Gastrocnemius medialis (tissue), 4 donors: ENCODE measurements at regions not wholly inside any gene's neighbourhood (a gene's known extent, or its start where the extent isn't known, plus 50 kb on each side); places are given as distances from the start of the nearest gene placed in this dataset.
A peak's percentile ranks its signal among the peaks of the same experiment; 100 is the strongest.

Experiments used
- ATAC-seq, 2 donors: fragments of 150-250 bp; one replicate each; pipeline ENCODE4 v1.9.1; 2016
- DNase-seq, 2 donors: peaks; one replicate each; pipeline ENCODE4 v3.0.0-alpha.2; 2019
- H3K27ac ChIP-seq, 4 donors: fragments of 200-600 bp; sonication (generic); 1 replicate in 1 of 4; 2 replicates in 3 of 4; pipeline ENCODE4 v1.5.1; 2016 to 2018; ENCODE audit warnings: mild to moderate bottlenecking in 2 of 4, moderate library complexity in 1 of 4
- H3K27me3 ChIP-seq, 3 donors: fragments of 200-600 bp; sonication (generic) in 2 of 3; 1 replicate in 1 of 3; 2 replicates in 2 of 3; pipeline versions ENCODE4 v1.5.1 to v1.6.0; 2016 to 2019; ENCODE audit warnings: mild to moderate bottlenecking in 1 of 3, moderate library complexity in 1 of 3
- H3K36me3 ChIP-seq, 2 donors: fragments of 200-600 bp; sonication (generic) in 1 of 2; one replicate each; pipeline ENCODE4 v1.5.1; 2017 to 2018
- H3K4me1 ChIP-seq, 2 donors: fragments of 200-600 bp; sonication (generic) in 1 of 2; one replicate each; pipeline ENCODE4 v1.5.1; 2016 to 2017; ENCODE audit warnings: mild to moderate bottlenecking in 2 of 2
- H3K4me3 ChIP-seq, 4 donors: fragments of 200-600 bp; sonication (generic) in 3 of 4; 1 replicate in 1 of 4; 2 replicates in 3 of 4; pipeline ENCODE4 v1.5.1; 2016 to 2019; ENCODE audit warnings: mild to moderate bottlenecking in 2 of 4
- H3K9me3 ChIP-seq, 3 donors: fragments of 200-600 bp; sonication (generic) in 2 of 3; 1 replicate in 1 of 3; 2 replicates in 2 of 3; pipeline ENCODE4 v1.5.1; 2016 to 2019
- CTCF ChIP-seq, 5 experiments: fragments of 450-650 bp in 3 of 5; fragments of 200-600 bp in 2 of 5; sonication (generic) in 2 of 5; IDR thresholded peaks in 4 of 5; conservative IDR thresholded peaks in 1 of 5; 1 replicate in 4 of 5; 2 replicates in 1 of 5; pipeline ENCODE4 v1.5.1; 2016 to 2019; ENCODE audit warnings: antibody characterized with exemption in 5 of 5, mild to moderate bottlenecking in 3 of 5, moderate library complexity in 3 of 5
- POLR2A ChIP-seq, 2 donors: fragments of 450-650 bp; IDR thresholded peaks; one replicate each; pipeline ENCODE4 v1.6.1; 2017; ENCODE audit warnings: antibody characterized with exemption in 2 of 2, mild to moderate bottlenecking in 2 of 2, moderate library complexity in 2 of 2
- in situ Hi-C, 4 donors: fragments of 200-750 bp; cut with MboI; loops; one replicate each; pipeline versions ENCODE4 v1.15.0 to v1.8.0; 2017; ENCODE audit warnings: low sequenced_read_pairs in 4 of 4
- intact Hi-C: fragments of 100-400 bp; cut with DNase I; formaldehyde crosslinking; loops from one replicate; pipeline ENCODE4 v1.15.1; 2023; ENCODE audit warnings: low total_unique reads

DNA sequence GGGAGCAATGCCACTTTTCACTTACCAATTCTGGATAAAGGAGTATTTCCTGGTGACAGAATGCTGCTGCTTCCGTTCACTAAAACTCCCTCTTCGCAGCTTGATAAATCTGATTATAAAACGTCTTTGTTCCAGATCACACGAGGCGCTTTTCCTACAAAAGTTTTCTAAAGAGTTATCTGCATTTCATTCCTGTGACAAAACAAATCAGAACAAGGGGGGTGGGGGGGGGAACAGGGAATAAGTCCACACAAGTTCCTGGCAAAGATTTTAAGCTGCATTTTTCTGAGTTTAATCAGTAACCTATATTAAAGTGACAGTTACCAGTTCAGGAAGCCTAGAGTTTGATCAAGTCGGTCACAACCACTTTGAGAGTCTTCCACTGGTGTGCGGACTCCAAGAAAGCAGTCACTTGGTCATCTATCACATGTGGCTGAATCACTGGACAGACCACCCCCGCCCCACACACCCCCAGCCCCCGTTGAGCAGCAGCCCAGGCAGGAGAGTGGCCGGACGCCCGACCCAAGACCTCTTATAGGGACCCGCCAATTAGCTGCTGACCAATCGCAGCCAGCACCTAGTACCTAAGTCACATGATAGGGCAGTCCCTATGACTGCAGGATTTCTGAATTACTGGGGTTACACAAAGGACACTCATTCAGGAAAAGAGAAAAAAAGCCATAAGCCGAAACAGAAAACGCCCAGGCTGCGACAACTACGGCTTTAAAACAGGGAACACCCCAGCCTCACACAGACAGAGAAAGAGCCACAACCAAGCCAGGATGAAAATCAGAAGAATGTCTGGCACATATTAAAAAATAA is 569.3 kb upstream of the DIPK2B start:
- Histone ChIP-seq H3K4me3 (peak overlapping the region; percentile 35 to 48 (median 44)), H3K27ac (peak overlapping the region; percentile 64 to 74 (median 72)), H3K36me3 (no peaks in the 10 kb centered on the region), H3K9me3 (no peaks in the 10 kb centered on the region), H3K4me1 (no peaks in the 10 kb centered on the region), H3K27me3 (peaks cover 0 to 28% (median 12%) of the 10 kb centered on the region in 3 donors)
- DNase-seq, result peak; percentile 14 to 54
- in situ Hi-C loops (loop anchor here in 2 of 4 donors (25.0 kb wide), 1 partner anchor 258 kb away; no protein-coding TSS in a partner anchor), intact Hi-C loops (no loop called here)
- peak; percentile 32 to 57 for TF ChIP-seq POLR2A (IDR thresholded peaks at IDR 0.05)
- TF ChIP-seq CTCF (IDR thresholded peaks at IDR 0.05 in 4 of 5, conservative IDR thresholded peaks at IDR 0.05 in 1 of 5), result no peak
- ATAC-seq, result peak; percentile 77 to 82

GRCh38 chrX:45768666-45769236 is 568.1 kb upstream of the DIPK2B start:
- in situ Hi-C loops (loop anchor here in 2 of 4 donors (25.0 kb wide), 1 partner anchor 256 kb away; no protein-coding TSS in a partner anchor), intact Hi-C loops (no loop called here)
- peak overlapping the region; percentile 64 to 74 (median 72) for H3K27ac ChIP-seq

GRCh38 chrX:45766981-45767501 is 566.4 kb upstream of the DIPK2B start:
- Histone ChIP-seq H3K36me3 (no peaks in the 10 kb centered on the region), H3K27me3 (peaks cover 0 to 28% (median 12%) of the 10 kb centered on the region in 3 donors), H3K4me1 (no peaks in the 10 kb centered on the region), H3K4me3 (peak overlapping the region in 3 of 4 donors; percentile 13 to 45 (median 23)), H3K9me3 (no peaks in the 10 kb centered on the region), H3K27ac (peak overlapping the region in 3 of 4 donors; percentile 2 to 72 (median 55))
- no peak for ATAC-seq
- TF ChIP-seq POLR2A (IDR thresholded peaks at IDR 0.05), result no peak
- no peak for TF ChIP-seq CTCF (IDR thresholded peaks at IDR 0.05 in 4 of 5, conservative IDR thresholded peaks at IDR 0.05 in 1 of 5)
- no peak for DNase-seq
- in situ Hi-C loops (loop anchor here in 2 of 4 donors (25.0 kb wide), 1 partner anchor 255 kb away; no protein-coding TSS in a partner anchor), intact Hi-C loops (no loop called here)

More at GRCh38 chrX:45768666-45769236, 568.1 kb upstream of the DIPK2B start:
- no peaks in the 10 kb centered on the region for H3K36me3 ChIP-seq
- H3K9me3 ChIP-seq, result no peaks in the 10 kb centered on the region
- H3K4me1 ChIP-seq, result no peaks in the 10 kb centered on the region
- ATAC-seq (no peak), DNase-seq (no peak)
- H3K27me3 ChIP-seq, result peaks cover 0 to 28% (median 12%) of the 10 kb centered on the region in 3 donors
- TF ChIP-seq POLR2A (IDR thresholded peaks at IDR 0.05), result no peak
- no peak for TF ChIP-seq CTCF (IDR thresholded peaks at IDR 0.05 in 4 of 5, conservative IDR thresholded peaks at IDR 0.05 in 1 of 5)
- H3K4me3 ChIP-seq, result peak overlapping the region; percentile 35 to 48 (median 44)

GRCh38 chrX:45765767-45766166 is 565.1 kb upstream of the DIPK2B start:
- peaks cover 0 to 28% (median 9%) of the 10 kb centered on the region in 3 donors for H3K27me3 ChIP-seq
- DNase-seq, result no peak
- H3K4me1 ChIP-seq, result no peaks in the 10 kb centered on the region
- H3K9me3 ChIP-seq, result no peaks in the 10 kb centered on the region
- intact Hi-C loops (no loop called here), in situ Hi-C loops (loop anchor here in 2 of 4 donors (25.0 kb wide), 1 partner anchor 253 kb away; no protein-coding TSS in a partner anchor)
- no peak for TF ChIP-seq POLR2A (IDR thresholded peaks at IDR 0.05)
- no peak for TF ChIP-seq CTCF (IDR thresholded peaks at IDR 0.05 in 4 of 5, conservative IDR thresholded peaks at IDR 0.05 in 1 of 5)
- H3K36me3 ChIP-seq, result no peaks in the 10 kb centered on the region
- no peak for ATAC-seq
- H3K27ac ChIP-seq, result no peak overlapping the region
- no peak overlapping the region for H3K4me3 ChIP-seq
